Esophagus squamous epithelium (tissue), 5 donors: ENCODE measurements at regions not wholly inside any gene's neighbourhood (a gene's known extent, or its start where the extent isn't known, plus 50 kb on each side); places are given as distances from the start of the nearest gene placed in this dataset.
"Not testable (repeated sequence)": the region's sequence is repeated elsewhere in the genome, so short reads cannot be mapped to it uniquely, and the experiment has no call there.

Source experiments
- DNase-seq: peaks from one replicate; lab custom pipeline; 2025; lab: John Stamatoyannopoulos, UW
- H3K27ac ChIP-seq, 4 donors: fragments of 200-600 bp; sonication (generic); one replicate each; pipeline ENCODE4 v1.5.1; 2016 to 2019; ENCODE audit warnings: mild to moderate bottlenecking in 1 of 4
- H3K27me3 ChIP-seq, 4 donors: fragments of 200-600 bp; sonication (generic); 1 replicate in 3 of 4; 2 replicates in 1 of 4; pipeline versions ENCODE4 v1.5.1 to v1.6.0; 2017 to 2021; ENCODE audit warnings: antibody characterized with exemption in 1 of 4
- H3K36me3 ChIP-seq, 3 donors: fragments of 200-600 bp; sonication (generic); one replicate each; pipeline ENCODE4 v1.5.1; 2016 to 2019
- H3K4me1 ChIP-seq, 3 donors: fragments of 200-600 bp; sonication (generic); one replicate each; pipeline ENCODE4 v1.5.1; 2017 to 2019
- H3K4me3 ChIP-seq, 4 donors: fragments of 200-600 bp; sonication (generic); 1 replicate in 3 of 4; 2 replicates in 1 of 4; pipeline ENCODE4 v1.5.1; 2016 to 2019; ENCODE audit warnings: mild to moderate bottlenecking in 2 of 4, moderate library complexity in 1 of 4
- H3K9me3 ChIP-seq, 3 donors: fragments of 200-600 bp; sonication (generic); one replicate each; pipeline ENCODE4 v1.5.1; 2016 to 2019
- CTCF ChIP-seq, 6 experiments: fragments of 450-650 bp in 4 of 6; fragments of 200-600 bp in 2 of 6; sonication (generic) in 2 of 6; IDR thresholded peaks; one replicate each; pipeline ENCODE4 v1.5.1; 2016 to 2019; ENCODE audit warnings: antibody characterized with exemption in 6 of 6, mild to moderate bottlenecking in 4 of 6, moderate library complexity in 4 of 6
- POLR2A ChIP-seq, 4 donors: fragments of 450-650 bp; IDR thresholded peaks; one replicate each; pipeline ENCODE4 v1.6.1; 2017; ENCODE audit warnings: antibody characterized with exemption in 4 of 4, mild to moderate bottlenecking in 4 of 4, moderate library complexity in 3 of 4
- WGBS, 2 donors: methylation state at CpG; one replicate each; pipeline ENCODE4 v1.1.5; 2018; 5-methylcytosine and 5-hydroxymethylcytosine counted together
- intact Hi-C: fragments of 100-400 bp; cut with DNase I; formaldehyde crosslinking; loops from one replicate; pipeline ENCODE4 v1.15.0; 2022
- donor health status: DM: yes; HTN: yes; CAD: no.

DNA sequence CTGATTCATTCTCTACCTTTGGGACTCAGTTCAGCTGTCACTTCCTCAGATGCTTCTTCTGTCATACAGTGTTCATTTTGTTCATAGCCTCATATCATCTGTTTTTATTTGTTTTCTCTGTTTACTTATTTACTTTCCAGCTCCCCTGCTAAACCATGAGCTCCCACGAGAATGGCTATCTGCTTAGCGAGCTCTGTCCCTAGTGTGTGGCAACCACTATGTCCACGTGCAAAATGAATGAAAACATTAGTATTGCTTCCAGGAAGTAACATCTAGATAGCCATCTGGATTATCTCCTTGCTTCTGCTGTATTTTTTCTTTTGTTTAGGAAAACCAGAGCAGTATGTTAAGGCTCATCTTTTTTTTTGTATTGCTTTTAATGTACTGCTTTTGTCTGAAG is 417.0 kb upstream of the SLC35B3 start:
- Histone ChIP-seq H3K27ac (no peak overlapping the region), H3K36me3 (no peaks in the 10 kb centered on the region), H3K4me1 (no peaks in the 10 kb centered on the region), H3K9me3 (no peaks in the 10 kb centered on the region), H3K27me3 (no peaks in the 10 kb centered on the region), H3K4me3 (no peak overlapping the region)
- TF ChIP-seq POLR2A (IDR thresholded peaks at IDR 0.05): no peak
- no peak for TF ChIP-seq CTCF (IDR thresholded peaks at IDR 0.05)
- 63 to 78% methylated on average over 3 of the region's 3 CpGs for WGBS, 2 donors
- DNase-seq: no peak
- intact Hi-C loops: no loop called here

GRCh38 chr6:8846680-8847079 is 411.3 kb upstream of the SLC35B3 start:
- not testable (repeated sequence) for H3K4me3 ChIP-seq

GRCh38 chr6:8845690-8846089 is 410.3 kb upstream of the SLC35B3 start:
- intact Hi-C loops: no loop called here

More at GRCh38 chr6:8846680-8847079, 411.3 kb upstream of the SLC35B3 start:
- WGBS, 2 donors: 85 to 93% methylated on average over 4 to 6 of the region's 6 CpGs
- H3K4me1 ChIP-seq, H3K9me3 ChIP-seq, H3K27me3 ChIP-seq, H3K27ac ChIP-seq, H3K36me3 ChIP-seq, intact Hi-C loops, DNase-seq: not testable (repeated sequence)

GRCh38 chr6:8844968-8845367 is 409.6 kb upstream of the SLC35B3 start:
- Histone ChIP-seq H3K36me3 (no peaks in the 10 kb centered on the region), H3K4me3 (no peak overlapping the region), H3K27ac (no peak overlapping the region), H3K4me1 (no peaks in the 10 kb centered on the region), H3K27me3 (no peaks in the 10 kb centered on the region), H3K9me3 (no peaks in the 10 kb centered on the region)
- no peak for DNase-seq
- intact Hi-C loops: no loop called here
- TF ChIP-seq CTCF (IDR thresholded peaks at IDR 0.05) (no peak), POLR2A (IDR thresholded peaks at IDR 0.05) (no peak)

More at GRCh38 chr6:8845690-8846089, 410.3 kb upstream of the SLC35B3 start:
- H3K27ac ChIP-seq: no peak overlapping the region
- H3K9me3 ChIP-seq: no peaks in the 10 kb centered on the region
- no peaks in the 10 kb centered on the region for H3K4me1 ChIP-seq
- DNase-seq: no peak
- H3K4me3 ChIP-seq: no peak overlapping the region
- no peaks in the 10 kb centered on the region for H3K36me3 ChIP-seq
- TF ChIP-seq POLR2A (IDR thresholded peaks at IDR 0.05): no peak
- TF ChIP-seq CTCF (IDR thresholded peaks at IDR 0.05): no peak
- 75 to 79% methylated on average over 5 of the region's 5 CpGs for WGBS, 2 donors
- no peaks in the 10 kb centered on the region for H3K27me3 ChIP-seq

- Histone ChIP-seq H3K36me3 (no peaks in the 10 kb centered on the region), H3K4me3 (no peak overlapping the region), H3K4me1 (peaks cover 0 to 3% (median 0%) of the 10 kb centered on the region in 3 donors), H3K9me3 (no peaks in the 10 kb centered on the region), H3K27me3 (no peaks in the 10 kb centered on the region), H3K27ac (no peak overlapping the region)
- TF ChIP-seq POLR2A (IDR thresholded peaks at IDR 0.05): no peak
- no peak for TF ChIP-seq CTCF (IDR thresholded peaks at IDR 0.05)
- WGBS, 2 donors: 59 to 72% methylated on average over 7 of the region's 7 CpGs
- DNase-seq: no peak
- intact Hi-C loops: no loop called here
Measured at GRCh38 chr6:8839626-8840025, 404.3 kb upstream of the SLC35B3 start.

DNA sequence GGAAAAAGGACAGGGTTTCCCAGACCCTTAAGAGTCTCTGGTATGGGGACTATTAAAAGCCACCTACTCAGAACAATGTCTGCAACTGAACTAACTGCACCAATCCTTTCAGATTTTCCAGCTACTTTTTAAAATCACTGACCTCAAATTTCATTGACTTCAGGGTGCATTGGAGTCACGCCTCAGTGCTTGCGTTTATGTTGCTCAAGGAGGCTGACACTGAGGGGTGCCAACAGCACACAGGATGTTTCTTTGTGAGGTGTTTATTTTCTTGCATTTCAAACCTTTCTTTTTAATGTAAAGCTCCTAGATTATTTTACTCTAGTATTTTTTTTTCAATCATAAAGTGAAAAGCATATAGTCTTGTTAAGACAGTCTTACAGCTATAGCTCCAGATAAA is 402.0 kb upstream of the SLC35B3 start:
- DNase-seq: no peak
- TF ChIP-seq POLR2A (IDR thresholded peaks at IDR 0.05): no peak
- no peak for TF ChIP-seq CTCF (IDR thresholded peaks at IDR 0.05)
- no peaks in the 10 kb centered on the region for H3K9me3 ChIP-seq
- peaks cover 0 to 3% (median 0%) of the 10 kb centered on the region in 3 donors for H3K4me1 ChIP-seq
- WGBS, 2 donors: 44 to 49% methylated on average over 2 of the region's 2 CpGs
- no peaks in the 10 kb centered on the region for H3K36me3 ChIP-seq
- no peaks in the 10 kb centered on the region for H3K27me3 ChIP-seq
- no peak overlapping the region for H3K4me3 ChIP-seq
- no peak overlapping the region for H3K27ac ChIP-seq
- intact Hi-C loops: no loop called here

DNA sequence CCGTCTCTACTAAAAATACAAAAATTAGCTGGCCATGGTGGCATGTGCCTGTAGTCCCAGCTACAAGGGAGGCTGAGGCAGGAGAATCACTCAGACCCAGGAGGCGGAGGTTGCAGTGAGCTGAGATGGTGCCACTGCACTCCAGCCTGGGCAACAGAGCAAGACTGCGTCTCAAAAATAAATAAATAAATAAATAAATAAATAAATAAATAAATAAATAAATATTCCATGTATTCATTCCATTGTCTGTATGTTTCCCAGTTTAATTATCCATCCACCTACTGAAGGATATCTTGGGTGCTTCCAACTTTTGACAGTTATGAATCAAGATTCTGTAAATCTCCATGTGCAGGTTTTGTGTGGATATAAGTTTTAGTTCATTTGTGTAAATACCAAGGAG is 397.4 kb upstream of the SLC35B3 start:
- H3K4me3 ChIP-seq, H3K36me3 ChIP-seq, H3K4me1 ChIP-seq, DNase-seq, intact Hi-C loops, H3K27ac ChIP-seq, H3K9me3 ChIP-seq, H3K27me3 ChIP-seq: not testable (repeated sequence)
- 86 to 96% methylated on average over 3 of the region's 3 CpGs for WGBS, 2 donors
